Stomach (tissue), 8 donors: ENCODE measurements at regions not wholly inside any gene's neighbourhood (a gene's known extent, or its start where the extent isn't known, plus 50 kb on each side); places are given as distances from the start of the nearest gene placed in this dataset.
A peak's percentile ranks its signal among the peaks of the same experiment; 100 is the strongest.

ENCODE experiments used
- DNase-seq, 2 donors: peaks; one replicate each; pipeline versions ENCODE4 v3.0.0 to v3.0.0-alpha.2; 2013 to 2019
- H3K27ac ChIP-seq, 5 donors: fragments of 200-600 bp in 4 of 5; sonication (generic) in 4 of 5; one replicate each; pipeline ENCODE4 v1.5.1; 2013 to 2019; ENCODE audit warnings: mild to moderate bottlenecking in 1 of 5, moderate library complexity in 1 of 5
- H3K27me3 ChIP-seq, 3 donors: fragments of 200-600 bp; sonication (generic); one replicate each; pipeline ENCODE4 v1.5.1; 2017 to 2019; ENCODE audit warnings: mixed run types in 1 of 3
- H3K36me3 ChIP-seq, 4 donors: fragments of 200-600 bp; sonication (generic); 1 replicate in 3 of 4; 2 replicates in 1 of 4; pipeline ENCODE4 v1.5.1; 2016 to 2019
- H3K4me1 ChIP-seq, 4 donors: fragments of 200-600 bp; sonication (generic); one replicate each; pipeline ENCODE4 v1.5.1; 2016 to 2019
- H3K4me3 ChIP-seq, 4 donors: fragments of 200-600 bp; sonication (generic) in 3 of 4; one replicate each; pipeline ENCODE4 v1.5.1; 2016 to 2019; ENCODE audit warnings: mild to moderate bottlenecking in 1 of 4
- H3K9me3 ChIP-seq, 4 donors: fragments of 200-600 bp; sonication (generic); one replicate each; pipeline ENCODE4 v1.5.1; 2016 to 2019
- CTCF ChIP-seq, 7 experiments: fragments of 450-650 bp in 4 of 7; fragments of 200-600 bp in 3 of 7; sonication (generic) in 3 of 7; IDR thresholded peaks; one replicate each; pipeline ENCODE4 v1.5.1; 2016 to 2019; ENCODE audit warnings: antibody characterized with exemption in 7 of 7, control low read depth in 2 of 7, mild to moderate bottlenecking in 1 of 7
- EP300 ChIP-seq: sonication (generic); formaldehyde crosslinking; IDR thresholded peaks from one replicate; pipeline ENCODE4 v1.6.1; 2017; ENCODE audit warnings: antibody characterized with exemption
- POLR2A ChIP-seq, 4 donors: fragments of 450-650 bp; IDR thresholded peaks; one replicate each; pipeline ENCODE4 v1.6.1; 2016; ENCODE audit warnings: antibody characterized with exemption in 4 of 4, control low read depth in 2 of 4, mild to moderate bottlenecking in 1 of 4, moderate library complexity in 1 of 4
- POLR2AphosphoS5 ChIP-seq, 3 donors: sonication (generic); formaldehyde crosslinking; IDR thresholded peaks; one replicate each; pipeline ENCODE4 v1.6.1; 2016; ENCODE audit warnings: antibody characterized with exemption in 3 of 3
- WGBS, 5 donors: extraction: QIAGEN DNeasy Blood & Tissue Kit in 3 of 5; methylation state at CpG; one replicate each; pipeline versions ENCODE4 v1.1.5 to v1.1.7; 2013 to 2018; 5-methylcytosine and 5-hydroxymethylcytosine counted together
- intact Hi-C: fragments of 100-400 bp; cut with DNase I; formaldehyde crosslinking; loops from one replicate; pipeline ENCODE4 v1.15.1; 2023; ENCODE audit warnings: low total_unique reads
- donor health status: healthy with polysubstance abuse.
- donor health status: Bipolar disorder and iron deficiency.
- donor health status: healthy.

GRCh38 chr15:46411900-46412299 is 777.1 kb downstream of the SQOR start:
- 88 to 97% (median 93%) methylated on average over 2 of the region's 2 CpGs for WGBS, 5 donors
- Histone ChIP-seq H3K4me3 (no peak overlapping the region), H3K9me3 (no peaks in the 10 kb centered on the region), H3K4me1 (no peaks in the 10 kb centered on the region), H3K27ac (no peak overlapping the region), H3K27me3 (no peaks in the 10 kb centered on the region), H3K36me3 (no peaks in the 10 kb centered on the region)
- TF ChIP-seq EP300 (no peak), POLR2AphosphoS5 (IDR thresholded peaks at IDR 0.05) (no peak), POLR2A (IDR thresholded peaks at IDR 0.05) (no peak), CTCF (IDR thresholded peaks at IDR 0.05) (no peak)
- intact Hi-C loops = no loop called here
- DNase-seq = no peak

- no peak overlapping the region for H3K4me3 ChIP-seq
- intact Hi-C loops = no loop called here
- 89 to 95% (median 91%) methylated on average over 1 of the region's 1 CpG for WGBS, 5 donors
- TF ChIP-seq POLR2A (IDR thresholded peaks at IDR 0.05) = no peak
- no peaks in the 10 kb centered on the region for H3K9me3 ChIP-seq
- no peaks in the 10 kb centered on the region for H3K27me3 ChIP-seq
- no peak overlapping the region for H3K27ac ChIP-seq
- DNase-seq = no peak
- H3K36me3 ChIP-seq = no peaks in the 10 kb centered on the region
- H3K4me1 ChIP-seq = no peaks in the 10 kb centered on the region
Observed at GRCh38 chr15:46413799-46414198, 779.0 kb downstream of the SQOR start.

- Histone ChIP-seq H3K9me3 (no peaks in the 10 kb centered on the region), H3K27ac (no peak overlapping the region), H3K36me3 (no peaks in the 10 kb centered on the region), H3K4me3 (no peak overlapping the region), H3K4me1 (no peaks in the 10 kb centered on the region), H3K27me3 (no peaks in the 10 kb centered on the region)
- 32 to 53% (median 52%) methylated on average over 1 of the region's 1 CpG for WGBS, 5 donors
- TF ChIP-seq CTCF (IDR thresholded peaks at IDR 0.05) = no peak
- TF ChIP-seq POLR2AphosphoS5 (IDR thresholded peaks at IDR 0.05) = no peak
- TF ChIP-seq EP300 = no peak
- TF ChIP-seq POLR2A (IDR thresholded peaks at IDR 0.05) = no peak
- intact Hi-C loops = no loop called here
- DNase-seq = peak in 1 of 2 donors; percentile 56
Observed at GRCh38 chr15:46416544-46416943, 781.7 kb downstream of the SQOR start.

GRCh38 chr15:46420990-46421389 is 786.2 kb downstream of the SQOR start:
- TF ChIP-seq EP300 = no peak
- TF ChIP-seq CTCF (IDR thresholded peaks at IDR 0.05) = no peak
- TF ChIP-seq POLR2A (IDR thresholded peaks at IDR 0.05) = no peak
- no peak for TF ChIP-seq POLR2AphosphoS5 (IDR thresholded peaks at IDR 0.05)
- intact Hi-C loops = no loop called here
- 9 to 42% (median 23%) methylated on average over 1 of the region's 1 CpG for WGBS, 5 donors

GRCh38 chr15:46441294-46442062 is 806.6 kb downstream of the SQOR start:
- no peak for DNase-seq
- WGBS, 5 donors = 55 to 67% (median 62%) methylated on average over 4 of the region's 4 CpGs
- no peaks in the 10 kb centered on the region for H3K27me3 ChIP-seq
- no peak overlapping the region for H3K27ac ChIP-seq
- TF ChIP-seq POLR2AphosphoS5 (IDR thresholded peaks at IDR 0.05) (no peak), POLR2A (IDR thresholded peaks at IDR 0.05) (no peak), CTCF (IDR thresholded peaks at IDR 0.05) (no peak), EP300 (no peak)
- H3K4me3 ChIP-seq = no peak overlapping the region
- H3K9me3 ChIP-seq = no peaks in the 10 kb centered on the region
- H3K4me1 ChIP-seq = no peaks in the 10 kb centered on the region
- H3K36me3 ChIP-seq = no peaks in the 10 kb centered on the region
- intact Hi-C loops = no loop called here

More at GRCh38 chr15:46420990-46421389, 786.2 kb downstream of the SQOR start:
- no peak overlapping the region for H3K27ac ChIP-seq
- no peak for DNase-seq
- H3K36me3 ChIP-seq = no peaks in the 10 kb centered on the region
- peaks cover 3 to 20% (median 9%) of the 10 kb centered on the region in 4 donors for H3K9me3 ChIP-seq
- no peak overlapping the region for H3K4me3 ChIP-seq
- H3K27me3 ChIP-seq = no peaks in the 10 kb centered on the region
- H3K4me1 ChIP-seq = no peaks in the 10 kb centered on the region
